ENCODE measurements at regions not wholly inside any gene's neighbourhood (a gene's known extent, or its start where the extent isn't known, plus 50 kb on each side); places are given as distances from the start of the nearest gene placed in this dataset.

DNA sequence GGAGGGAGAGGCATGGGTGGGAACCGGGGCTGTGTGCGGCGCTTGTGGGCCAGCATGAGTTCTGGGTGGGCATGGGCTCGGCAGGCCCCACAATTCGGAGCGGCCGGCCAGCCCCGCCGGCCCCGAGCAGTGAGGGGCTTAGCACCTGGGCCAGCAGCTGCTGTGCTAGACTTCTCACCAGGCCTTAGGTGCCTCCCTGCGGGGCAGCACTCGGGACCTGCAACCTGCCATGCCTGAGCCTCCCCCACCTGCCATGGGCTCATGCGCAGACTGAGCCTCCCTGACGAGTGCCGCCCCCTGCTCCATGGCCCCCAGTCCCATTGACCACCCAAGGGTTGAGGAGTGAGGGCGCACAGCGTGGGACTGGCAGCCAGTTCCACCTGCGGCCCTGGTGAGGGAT is 573.9 kb downstream of the TMA16 start:
- H3K9me3 ChIP-seq: peaks cover 0 to 11% of the 10 kb centered on the region in 2 donors
- H3K27me3 ChIP-seq: no peaks in the 10 kb centered on the region
- no peak for DNase-seq (ENCODE audit: low spot score)
- H3K27ac ChIP-seq: no peak overlapping the region
- H3K4me1 ChIP-seq: no peaks in the 10 kb centered on the region
- no peak overlapping the region for H3K4me3 ChIP-seq
- no peak for TF ChIP-seq CTCF (IDR thresholded peaks at IDR 0.05)
- H3K36me3 ChIP-seq: no peaks in the 10 kb centered on the region

DNA sequence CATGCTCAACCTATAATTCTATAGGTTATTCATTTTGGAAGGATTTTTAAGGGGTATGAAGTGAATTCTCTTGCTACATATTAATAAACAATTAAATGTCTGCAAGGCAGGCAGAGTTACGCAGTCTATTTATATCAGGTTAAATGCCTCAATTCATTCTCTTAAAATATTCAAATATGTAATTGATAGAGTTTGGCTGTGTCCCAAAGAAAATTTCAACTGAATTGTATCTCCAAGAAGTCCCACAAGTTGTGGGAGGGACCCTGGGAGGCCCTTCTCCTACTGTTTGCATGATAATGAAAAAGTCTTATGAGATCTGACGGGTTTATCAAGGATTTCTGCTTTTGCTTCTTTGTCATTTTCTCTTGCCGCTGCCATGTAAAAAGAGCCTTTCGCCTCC is 576.1 kb downstream of the TMA16 start:
- H3K27me3 ChIP-seq: no peaks in the 10 kb centered on the region
- DNase-seq (ENCODE audit: low spot score): no peak
- H3K4me3 ChIP-seq: no peak overlapping the region
- H3K4me1 ChIP-seq: no peaks in the 10 kb centered on the region
- H3K27ac ChIP-seq: no peak overlapping the region
- no peaks in the 10 kb centered on the region for H3K36me3 ChIP-seq
- peaks cover 0 to 11% of the 10 kb centered on the region in 2 donors for H3K9me3 ChIP-seq
- no peak for TF ChIP-seq CTCF (IDR thresholded peaks at IDR 0.05)

DNA sequence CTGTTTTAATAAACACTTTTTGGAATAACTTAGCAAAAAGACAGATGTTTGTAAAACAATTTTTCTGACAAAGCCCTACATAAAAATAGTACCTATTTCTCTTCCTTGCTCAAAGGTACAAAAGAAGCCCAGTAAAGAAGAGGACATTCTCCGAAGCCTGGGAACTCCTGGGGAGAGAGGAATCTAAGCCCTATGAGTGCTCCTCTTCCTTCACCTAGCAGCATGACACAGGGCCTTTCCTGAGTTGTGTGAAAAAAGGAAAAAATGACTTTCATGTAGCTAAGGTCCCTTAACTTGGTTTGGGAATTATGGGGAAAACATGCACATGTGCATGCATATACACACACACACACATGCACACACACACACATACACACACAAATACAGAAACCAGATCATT is 586.9 kb downstream of the TMA16 start:
- Histone ChIP-seq H3K27me3 (no peaks in the 10 kb centered on the region), H3K4me3 (no peak overlapping the region), H3K9me3 (no peaks in the 10 kb centered on the region), H3K4me1 (no peaks in the 10 kb centered on the region), H3K27ac (no peak overlapping the region), H3K36me3 (no peaks in the 10 kb centered on the region)
- no peak for DNase-seq (ENCODE audit: low spot score)
- TF ChIP-seq CTCF (IDR thresholded peaks at IDR 0.05): no peak

- no peaks in the 10 kb centered on the region for H3K27me3 ChIP-seq
- no peaks in the 10 kb centered on the region for H3K9me3 ChIP-seq
- DNase-seq (ENCODE audit: low spot score): no peak
- H3K4me1 ChIP-seq: no peaks in the 10 kb centered on the region
- no peak overlapping the region for H3K4me3 ChIP-seq
- H3K27ac ChIP-seq: no peak overlapping the region
- H3K36me3 ChIP-seq: no peaks in the 10 kb centered on the region
- no peak for TF ChIP-seq CTCF (IDR thresholded peaks at IDR 0.05)
Observed at GRCh38 chr4:164081801-164082200, 587.3 kb downstream of the TMA16 start.

- no peaks in the 10 kb centered on the region for H3K9me3 ChIP-seq
- DNase-seq (ENCODE audit: low spot score): no peak
Observed at GRCh38 chr4:164087733-164088132, 593.2 kb downstream of the TMA16 start.

More at GRCh38 chr4:164087733-164088132, 593.2 kb downstream of the TMA16 start:
- Histone ChIP-seq H3K4me3 (no peak overlapping the region), H3K27ac (no peak overlapping the region), H3K4me1 (no peaks in the 10 kb centered on the region), H3K27me3 (no peaks in the 10 kb centered on the region), H3K36me3 (no peaks in the 10 kb centered on the region)
- no peak for TF ChIP-seq CTCF (IDR thresholded peaks at IDR 0.05)

All from right atrium auricular region (tissue), 2 donors.